Suppressor macrophage (primary cell): ENCODE measurements at regions not wholly inside any gene's neighbourhood (a gene's known extent, or its start where the extent isn't known, plus 50 kb on each side); places are given as distances from the start of the nearest gene placed in this dataset.
"Not testable (repeated sequence)": the region's sequence is repeated elsewhere in the genome, so short reads cannot be mapped to it uniquely, and the experiment has no call there.

Experiments used
- DNase-seq, 4 experiments: peaks; one replicate each; pipeline ENCODE4 v3.0.0-alpha.2; 2020 to 2022

DNA sequence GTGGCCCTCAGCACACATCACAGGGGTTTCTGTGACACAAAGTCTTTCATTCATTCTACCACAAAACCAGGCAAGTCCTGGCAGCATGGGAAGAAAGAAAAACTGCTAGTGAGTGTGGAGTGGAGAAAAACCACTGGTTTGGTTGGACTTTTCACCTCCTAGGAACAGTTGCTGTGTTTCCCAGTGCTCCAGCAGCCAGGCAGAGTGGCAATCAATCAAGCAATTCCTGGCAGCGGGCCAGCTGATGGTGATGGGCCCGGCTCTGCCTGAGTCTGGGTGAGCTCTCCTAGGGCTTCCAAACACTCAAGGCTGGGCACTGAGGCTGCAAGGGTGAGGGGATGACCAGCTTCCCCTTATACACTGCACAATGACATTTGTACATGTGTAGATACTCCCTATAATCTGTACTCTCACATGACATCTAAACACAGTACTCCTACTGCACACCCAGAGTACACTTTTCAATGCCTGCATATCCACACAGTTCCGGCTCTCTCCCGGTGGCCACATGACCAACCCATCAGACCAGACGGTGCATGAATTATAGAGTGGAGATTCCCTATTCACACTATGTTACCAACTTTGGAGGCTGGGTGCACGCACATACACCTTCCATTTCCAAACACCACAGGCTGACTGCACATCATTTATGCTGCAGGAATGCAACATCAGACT is 156.6 kb downstream of the UNC5CL start:
- no peak for DNase-seq

- DNase-seq, result no peak
Measured at GRCh38 chr6:40881501-40881900, 157.5 kb downstream of the UNC5CL start.

DNA sequence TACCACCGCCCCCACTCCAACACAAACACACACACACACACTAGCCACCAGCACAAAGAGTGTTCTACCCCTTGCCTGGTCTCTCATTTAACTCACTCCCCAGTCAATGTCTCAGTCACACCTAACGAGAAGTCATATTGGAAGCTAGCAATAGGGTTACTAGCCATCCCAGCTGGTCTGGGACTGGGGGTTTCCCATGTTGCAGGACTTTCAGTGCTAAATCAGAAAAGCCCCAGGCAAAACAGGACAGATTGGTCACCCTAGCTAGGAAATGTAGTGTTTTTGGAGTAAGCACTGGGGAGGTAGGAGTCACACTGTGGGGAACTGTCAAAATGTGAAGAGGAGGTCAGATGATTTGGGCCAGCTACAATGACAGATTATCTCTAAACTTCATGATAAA is 158.1 kb downstream of the UNC5CL start:
- no peak for DNase-seq

DNA sequence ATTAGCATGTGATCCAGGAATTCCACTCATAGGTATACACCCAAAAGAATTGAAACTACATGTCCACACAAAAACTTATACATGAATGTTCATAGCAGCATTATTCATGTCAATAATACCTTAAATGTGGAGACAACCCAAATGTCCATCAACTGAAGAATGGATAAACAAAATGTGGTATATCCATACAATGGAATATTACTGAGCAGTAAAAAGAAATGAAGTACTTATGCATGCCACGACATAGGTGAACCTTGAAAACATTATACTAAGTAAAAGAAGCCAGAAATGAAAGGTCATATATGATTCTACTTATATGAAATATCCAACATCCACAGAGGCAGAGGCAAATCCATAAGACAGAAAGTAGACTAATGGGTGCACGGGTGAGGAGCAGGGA is 159.9 kb downstream of the UNC5CL start:
- DNase-seq, result no peak

GRCh38 chr6:40877362-40877761 is 161.7 kb downstream of the UNC5CL start:
- no peak for DNase-seq

- no peak for DNase-seq
Measured at GRCh38 chr6:40876336-40876735, 162.7 kb downstream of the UNC5CL start.

- peak in 2 of 4 experiments; percentile 5 to 14 for DNase-seq
Measured at GRCh38 chr6:40874495-40874894, 164.5 kb downstream of the UNC5CL start.

DNA sequence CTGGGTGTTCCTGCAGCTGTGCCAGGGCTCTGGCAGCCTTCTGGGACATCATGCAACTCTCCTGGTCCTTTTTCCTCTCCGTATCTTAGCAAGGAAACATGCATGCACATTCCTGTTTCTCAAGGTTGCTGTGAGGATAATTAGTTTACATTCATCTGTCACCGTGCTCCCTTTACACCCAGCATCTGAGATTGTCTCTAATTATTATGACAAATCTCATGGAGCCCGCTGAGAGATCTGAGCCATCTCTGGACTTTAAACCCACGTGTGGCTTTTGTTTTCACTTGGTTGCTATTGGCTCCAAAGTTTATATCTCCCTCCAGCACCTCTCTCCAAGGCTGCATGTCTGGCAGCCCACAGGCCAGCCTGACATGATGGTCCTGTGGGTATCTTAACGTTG is 167.6 kb downstream of the UNC5CL start:
- no peak for DNase-seq

DNA sequence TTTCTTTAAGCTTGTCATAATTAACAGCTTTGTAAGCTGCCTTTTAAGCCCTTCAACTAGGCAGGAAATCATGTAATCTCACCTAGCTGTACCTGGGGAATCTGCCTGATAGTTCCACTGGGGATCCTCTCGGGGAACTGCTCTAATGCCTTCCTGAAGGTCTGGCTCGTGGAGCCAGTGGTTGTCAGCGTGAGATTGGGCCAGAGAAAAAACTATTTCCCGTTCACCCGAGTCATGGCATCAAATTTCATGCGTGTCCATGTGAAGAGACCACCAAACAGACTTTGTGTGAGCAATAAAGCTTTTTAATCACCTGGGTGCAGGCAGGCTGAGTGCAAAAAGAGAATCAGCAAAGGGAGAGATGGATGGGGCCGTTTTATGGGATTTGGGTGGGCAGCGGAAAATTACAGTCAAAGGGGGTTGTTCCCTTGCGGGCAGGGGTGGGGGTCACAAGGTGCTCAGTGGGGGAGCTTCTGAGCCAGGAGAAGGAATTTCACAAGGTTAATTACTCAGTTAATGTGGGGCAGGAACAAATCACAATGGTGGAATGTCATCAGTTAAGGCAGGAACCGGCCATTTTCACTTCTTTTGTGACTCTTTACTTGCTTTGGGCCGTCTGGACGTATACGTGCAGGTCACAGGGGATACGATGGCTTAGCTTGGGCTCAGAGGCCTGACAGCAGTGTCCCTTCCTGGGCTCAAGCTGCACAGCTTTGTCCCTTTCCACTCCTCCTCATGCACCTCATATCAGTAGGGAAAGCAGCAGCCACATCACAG is 170.7 kb downstream of the UNC5CL start:
- not testable (repeated sequence) for DNase-seq

GRCh38 chr6:40867527-40867926 is 171.5 kb downstream of the UNC5CL start:
- not testable (repeated sequence) for DNase-seq

- not testable (repeated sequence) for DNase-seq
Measured at GRCh38 chr6:40865259-40865658, 173.8 kb downstream of the UNC5CL start.

GRCh38 chr6:40860443-40860842 is 178.6 kb downstream of the UNC5CL start:
- DNase-seq, result no peak

- DNase-seq, result no peak
Measured at GRCh38 chr6:40856271-40856670, 182.8 kb downstream of the UNC5CL start.

DNA sequence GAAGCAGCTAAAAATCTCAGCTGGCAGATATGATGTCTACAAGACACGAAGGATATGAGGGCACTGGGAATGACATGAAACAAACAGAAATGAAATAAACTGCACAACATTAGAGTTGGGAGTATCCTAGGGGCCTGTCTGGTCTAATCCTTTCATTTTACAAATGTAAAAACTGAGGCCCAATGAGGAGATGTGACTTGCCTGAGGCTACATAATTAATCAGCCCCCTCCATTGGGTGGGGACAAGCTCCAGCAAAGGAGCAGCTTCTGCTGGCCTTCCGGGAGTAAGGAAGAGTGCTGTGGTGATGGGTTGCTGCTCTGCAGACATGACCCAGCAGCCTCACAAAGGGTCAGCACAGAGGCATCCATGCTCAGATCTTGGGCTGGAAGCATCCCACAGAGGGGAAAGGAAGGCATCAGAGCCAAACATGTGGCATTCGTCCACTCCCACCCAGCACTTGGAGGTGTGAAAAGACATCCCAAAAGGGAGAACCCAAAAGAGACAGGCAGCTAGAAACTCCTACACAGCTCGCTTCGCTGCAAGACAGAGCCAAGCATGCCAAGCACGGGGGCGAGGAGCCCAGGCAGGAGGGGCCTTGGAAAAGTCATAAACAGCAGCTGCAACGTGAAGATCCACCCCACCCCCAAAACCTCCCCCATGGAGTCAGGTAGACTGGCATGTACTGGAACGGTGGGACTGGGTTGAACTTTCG is 183.7 kb downstream of the UNC5CL start:
- DNase-seq, result no peak

DNA sequence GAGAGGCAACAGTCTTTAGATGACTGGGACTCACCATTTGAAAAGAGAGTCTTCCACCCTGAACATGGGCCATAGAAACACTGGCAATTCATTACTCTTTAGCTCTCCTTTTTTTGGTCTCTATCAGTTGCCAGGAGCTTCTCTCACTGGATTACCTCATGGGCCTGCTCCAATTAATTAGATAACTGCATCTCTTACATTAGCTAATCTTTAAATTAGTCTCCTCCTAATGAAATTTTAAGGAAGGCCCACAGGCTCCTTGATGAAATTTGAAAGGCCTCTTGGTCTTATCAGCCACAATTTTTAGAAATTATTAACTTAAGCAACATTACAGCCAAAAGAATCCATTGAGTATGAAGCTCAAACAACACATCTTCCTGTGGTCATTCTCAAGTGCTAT is 184.4 kb downstream of the UNC5CL start:
- no peak for DNase-seq

GRCh38 chr6:40852779-40853373 is 186.1 kb downstream of the UNC5CL start:
- peak; percentile 46 to 77 (median 70) for DNase-seq

DNA sequence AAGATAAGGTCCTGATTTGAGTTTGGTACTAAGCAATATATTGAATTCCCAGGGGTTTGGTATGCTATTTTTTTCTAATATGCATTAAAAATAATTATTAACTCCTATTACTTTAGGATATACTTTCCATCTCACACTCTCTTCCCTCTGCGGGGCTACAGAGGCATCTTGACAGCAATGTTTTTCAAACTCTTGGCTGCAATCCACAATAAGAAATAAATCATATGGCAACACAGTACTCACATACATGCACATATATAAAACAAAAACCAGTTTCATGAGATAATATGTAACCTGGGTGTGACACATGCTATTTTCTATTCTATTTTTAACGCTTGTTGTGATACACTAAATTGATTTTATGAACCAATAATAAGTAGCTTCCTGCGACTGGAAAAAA is 189.5 kb downstream of the UNC5CL start:
- no peak for DNase-seq

GRCh38 chr6:40848868-40849514 is 190.0 kb downstream of the UNC5CL start:
- DNase-seq, result no peak

- DNase-seq, result no peak
Measured at GRCh38 chr6:40848038-40848437, 191.0 kb downstream of the UNC5CL start.

GRCh38 chr6:40845553-40845952 is 193.5 kb downstream of the UNC5CL start:
- DNase-seq, result peak; percentile 37 to 54 (median 46)

GRCh38 chr6:40844246-40844645 is 194.8 kb downstream of the UNC5CL start:
- no peak for DNase-seq

- DNase-seq, result no peak
Measured at GRCh38 chr6:40841721-40842120, 197.3 kb downstream of the UNC5CL start.

DNA sequence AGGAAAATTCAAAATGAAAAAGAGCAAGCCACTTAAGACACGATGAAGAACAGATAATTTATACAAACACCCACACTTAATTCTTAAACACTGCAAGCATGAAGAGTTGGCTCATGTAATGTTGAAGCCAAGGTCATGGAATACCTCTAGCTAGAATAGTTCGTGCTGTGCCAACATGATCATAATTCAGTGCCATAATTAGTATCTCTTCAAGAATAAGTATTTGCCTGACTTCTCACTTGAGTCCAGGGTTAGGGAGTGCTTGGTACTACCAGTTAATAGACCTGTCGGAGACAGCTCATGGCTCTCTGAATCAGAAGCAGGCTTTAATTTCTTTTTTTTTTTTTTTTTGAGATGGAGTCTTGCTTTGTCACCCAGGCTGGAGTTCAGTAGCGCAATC is 206.3 kb downstream of the UNC5CL start:
- DNase-seq, result no peak
